B cell (primary cell): ENCODE measurements at regions not wholly inside any gene's neighbourhood (a gene's known extent, or its start where the extent isn't known, plus 50 kb on each side); places are given as distances from the start of the nearest gene placed in this dataset.
"Not testable (repeated sequence)": the region's sequence is repeated elsewhere in the genome, so short reads cannot be mapped to it uniquely, and the experiment has no call there.

Experiments
- ATAC-seq: fragments of 200-7000 bp; cut with Tn5 transposase; one replicate; pipeline ENCODE4 v1.10.0; 2021; ENCODE audit warnings: low read depth, mild to moderate bottlenecking, moderate number of reproducible peaks, moderate library complexity
- CTCF ChIA-PET: fragments of 350-600 bp; sonication (Branson Sonifier 250); formaldehyde crosslinking; loops from one replicate; lab custom pipeline; 2021; ENCODE audit warnings: antibody characterized with exemption, inconsistent platforms; lab: Charles Lee
- POLR2A ChIA-PET: fragments of 350-600 bp; sonication (Branson Sonifier 250); formaldehyde crosslinking; loops from one replicate; lab custom pipeline; 2021; ENCODE audit warnings: antibody characterized with exemption; lab: Charles Lee
- DNase-seq: peaks from one replicate; pipeline ENCODE4 v3.0.0; 2013
- H2AFZ ChIP-seq: 2 replicates; pipeline ENCODE4 v1.6.1; 2012; ENCODE audit warnings: mild to moderate bottlenecking, low read depth, low read length; ENCODE audit not compliant: insufficient read depth, poor library complexity, severe bottlenecking
- H3K27ac ChIP-seq, 2 donors: 1 replicate in 1 of 2; 2 replicates in 1 of 2; pipeline ENCODE4 v1.5.1; 2012 to 2013; ENCODE audit warnings: low read length in 2 of 2, mild to moderate bottlenecking in 2 of 2, moderate library complexity in 1 of 2
- H3K27me3 ChIP-seq, 4 experiments: fragments of 200-600 bp in 1 of 4; sonication (generic) in 1 of 4; replicated peaks in 1 of 4; 1 replicate in 2 of 4; 2 replicates in 2 of 4; pipeline versions ENCODE4 v1.6.1 to v1.7.0; 2013 to 2016; ENCODE audit warnings: low read length in 3 of 4, mild to moderate bottlenecking in 2 of 4, mixed read lengths in 1 of 4, moderate library complexity in 1 of 4; ENCODE audit not compliant: insufficient read depth in 4 of 4, control insufficient read depth in 3 of 4; ENCODE audit errors: control extremely low read depth in 1 of 4
- H3K36me3 ChIP-seq, 2 experiments: replicated peaks in 1 of 2; 1 replicate in 1 of 2; 2 replicates in 1 of 2; pipeline versions ENCODE4 v1.6.1 to v1.7.1; 2013; ENCODE audit warnings: low read length in 1 of 2; ENCODE audit not compliant: insufficient read depth in 2 of 2, control insufficient read depth in 1 of 2; ENCODE audit errors: control extremely low read depth in 1 of 2, extremely low read depth in 1 of 2
- H3K4me1 ChIP-seq, 2 donors: fragments of 200-600 bp in 1 of 2; sonication (generic) in 1 of 2; 1 replicate in 1 of 2; 2 replicates in 1 of 2; pipeline versions ENCODE4 v1.5.1 to v1.6.1; 2013 to 2017; ENCODE audit warnings: low read length in 2 of 2; ENCODE audit not compliant: control insufficient read depth in 2 of 2, insufficient read depth in 2 of 2
- H3K4me2 ChIP-seq: replicated peaks from 2 replicates; pipeline ENCODE3; 2012; ENCODE audit warnings: mild to moderate bottlenecking, low read depth, low read length; ENCODE audit not compliant: poor library complexity, severe bottlenecking
- H3K4me3 ChIP-seq, 5 experiments: fragments of 200-600 bp in 1 of 5; sonication (generic) in 1 of 5; 1 replicate in 3 of 5; 2 replicates in 2 of 5; pipeline versions ENCODE4 v1.5.1 to v1.7.0; 2011 to 2016; ENCODE audit warnings: low read length in 4 of 5, mild to moderate bottlenecking in 4 of 5, low read depth in 2 of 5, control low read depth in 1 of 5, moderate library complexity in 1 of 5; ENCODE audit not compliant: insufficient read depth in 1 of 5; ENCODE audit errors: control extremely low read depth in 1 of 5, extremely low read depth in 1 of 5
- H3K79me2 ChIP-seq: fragments of 200-600 bp; sonication (generic); one replicate; pipeline ENCODE4 v1.6.0; 2016; ENCODE audit warnings: low read length; ENCODE audit not compliant: control insufficient read depth, insufficient read depth
- H3K9ac ChIP-seq: fragments of 200-600 bp; sonication (generic); 2 replicates; pipeline ENCODE4 v1.6.1; 2017; ENCODE audit warnings: mild to moderate bottlenecking, low read length, moderate library complexity
- H3K9me3 ChIP-seq, 3 donors: one replicate each; pipeline versions ENCODE4 v1.6.1 to v1.7.1; 2013; ENCODE audit warnings: low read length in 2 of 3; ENCODE audit not compliant: control insufficient read depth in 2 of 3, insufficient read depth in 1 of 3; ENCODE audit errors: control extremely low read depth in 1 of 3
- H4K20me1 ChIP-seq: 2 replicates; pipeline ENCODE4 v1.6.0; 2012; ENCODE audit warnings: mild to moderate bottlenecking, low read length; ENCODE audit not compliant: insufficient read depth, control insufficient read depth, poor library complexity, severe bottlenecking
- H3K27ac Mint-ChIP-seq: one replicate; pipeline ENCODE4 v1.8.0; 2021; ENCODE audit warnings: mixed read lengths
- H3K27me3 Mint-ChIP-seq: one replicate; pipeline ENCODE4 v1.8.0; 2021; ENCODE audit warnings: mixed read lengths
- H3K4me1 Mint-ChIP-seq: one replicate; pipeline ENCODE4 v1.8.0; 2021; ENCODE audit warnings: mixed read lengths
- H3K4me3 Mint-ChIP-seq: one replicate; pipeline ENCODE4 v1.8.0; 2021; ENCODE audit warnings: mixed read lengths
- H3K9me3 Mint-ChIP-seq: one replicate; pipeline ENCODE4 v1.8.0; 2022; ENCODE audit warnings: mixed read lengths; ENCODE audit not compliant: insufficient read depth
- CTCF ChIP-seq: fragments of 200-600 bp; IDR thresholded peaks from one replicate; pipeline ENCODE4 v1.8.0; 2022; ENCODE audit warnings: antibody characterized with exemption, mild to moderate bottlenecking
- EZH2 ChIP-seq: IDR thresholded peaks from 2 replicates; pipeline ENCODE4 v1.6.1; 2012; ENCODE audit warnings: borderline replicate concordance, low read depth, mild to moderate bottlenecking, moderate library complexity, low read length; ENCODE audit not compliant: insufficient read depth, poor library complexity, severe bottlenecking
- WGBS: methylation state at CpG from one replicate; pipeline ENCODE4 v1.1.5; 2013; ENCODE audit warnings: missing lambda C conversion rate; ENCODE audit not compliant: insufficient coverage; 5-methylcytosine and 5-hydroxymethylcytosine counted together
- intact Hi-C: fragments of 100-400 bp; cut with micrococcal nuclease; formaldehyde crosslinking; loops from one replicate; pipeline ENCODE4 v1.10.0; 2022

GRCh38 chr6:121887724-121888123 lies 452.3 kb downstream of the GJA1 start:
- Histone ChIP-seq H2AFZ (no peak overlapping the region), H3K4me2 (no peak overlapping the region), H3K27me3 (no peaks in the 10 kb centered on the region), H3K9me3 (no peaks in the 10 kb centered on the region), H3K4me1 (no peaks in the 10 kb centered on the region), H3K9ac (no peak overlapping the region), H3K36me3 (no peaks in the 10 kb centered on the region), H3K79me2 (no peaks in the 10 kb centered on the region), H3K4me3 (no peak overlapping the region), H4K20me1 (no peaks in the 10 kb centered on the region), H3K27ac (no peak overlapping the region)
- no CpG with 5 or more reads among the region's 4 CpGs for WGBS
- CTCF ChIA-PET: no interaction called here
- POLR2A ChIA-PET: no interaction called here
- intact Hi-C loops: no loop called here
- ATAC-seq (no peak), DNase-seq (no peak)
- H3K27ac Mint-ChIP-seq: no peak overlapping the region
- H3K4me3 Mint-ChIP-seq: no peak overlapping the region
- no peak for TF ChIP-seq EZH2
- TF ChIP-seq CTCF: no peak
- no peaks in the 10 kb centered on the region for H3K9me3 Mint-ChIP-seq
- H3K27me3 Mint-ChIP-seq: no peaks in the 10 kb centered on the region
- no peaks in the 10 kb centered on the region for H3K4me1 Mint-ChIP-seq

DNA sequence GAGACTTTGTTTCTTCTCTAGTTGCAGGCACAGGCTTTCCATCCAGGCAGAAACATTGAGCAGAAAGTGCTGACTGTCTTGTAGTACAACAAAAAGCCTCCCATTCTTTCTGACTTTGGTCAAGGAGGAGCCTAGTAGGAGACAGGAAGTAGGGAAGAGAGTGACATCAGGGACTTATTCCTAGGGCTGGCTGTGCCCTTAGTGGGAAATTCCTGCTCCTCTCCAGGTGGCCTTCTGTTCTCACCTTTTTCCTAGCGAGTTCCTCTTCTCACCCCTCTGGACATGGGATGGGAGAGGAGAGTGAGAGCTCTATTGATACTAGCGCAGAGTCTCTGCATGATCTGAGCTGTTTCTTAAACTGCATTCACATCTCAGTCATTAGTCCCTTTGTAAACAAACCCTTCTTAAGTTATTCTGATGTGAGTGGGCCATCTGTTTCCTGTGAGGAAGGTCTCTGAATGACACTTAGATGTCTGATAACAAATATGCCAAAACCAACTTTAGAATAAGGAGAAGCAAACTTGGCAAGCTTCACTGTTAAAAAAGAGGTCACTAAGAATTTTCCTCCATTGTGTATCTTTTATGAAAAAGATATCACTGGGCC lies 455.0 kb downstream of the GJA1 start:
- Mint-ChIP-seq H3K9me3 (no peaks in the 10 kb centered on the region), H3K27ac (no peak overlapping the region), H3K27me3 (no peaks in the 10 kb centered on the region), H3K4me3 (no peak overlapping the region), H3K4me1 (no peaks in the 10 kb centered on the region)
- ChIA-PET CTCF (no interaction called here), POLR2A (no interaction called here)
- no peak for DNase-seq
- no peaks in the 10 kb centered on the region for H3K36me3 ChIP-seq
- H3K79me2 ChIP-seq: no peaks in the 10 kb centered on the region
- no peak overlapping the region for H3K4me3 ChIP-seq
- H3K9ac ChIP-seq: no peak overlapping the region
- no peaks in the 10 kb centered on the region for H3K9me3 ChIP-seq
- no peak overlapping the region for H2AFZ ChIP-seq
- intact Hi-C loops: no loop called here
- TF ChIP-seq CTCF: no peak
- TF ChIP-seq EZH2: no peak
- no peak overlapping the region for H3K27ac ChIP-seq
- no peaks in the 10 kb centered on the region for H4K20me1 ChIP-seq
- H3K27me3 ChIP-seq: no peaks in the 10 kb centered on the region
- no CpG with 5 or more reads among the region's 2 CpGs for WGBS
- H3K4me2 ChIP-seq: no peak overlapping the region
- no peak for ATAC-seq
- H3K4me1 ChIP-seq: no peaks in the 10 kb centered on the region

GRCh38 chr6:121895731-121896130 lies 460.3 kb downstream of the GJA1 start:
- H3K79me2 ChIP-seq, intact Hi-C loops, H2AFZ ChIP-seq, H3K27me3 ChIP-seq, H3K9me3 Mint-ChIP-seq, H3K4me1 Mint-ChIP-seq, DNase-seq, H3K27ac ChIP-seq, H3K4me2 ChIP-seq, H3K4me3 Mint-ChIP-seq, H4K20me1 ChIP-seq, H3K27me3 Mint-ChIP-seq, H3K9me3 ChIP-seq, H3K4me1 ChIP-seq, POLR2A ChIA-PET, H3K4me3 ChIP-seq, H3K36me3 ChIP-seq, H3K9ac ChIP-seq, ATAC-seq, H3K27ac Mint-ChIP-seq, CTCF ChIA-PET: not testable (repeated sequence)
- 55% methylated on average over 3 of the region's 5 CpGs for WGBS
